ENCODE measurements at regions not wholly inside any gene's neighbourhood (a gene's known extent, or its start where the extent isn't known, plus 50 kb on each side); places are given as distances from the start of the nearest gene placed in this dataset.

GRCh38 chr6:93083337-93084230 lies 335.8 kb downstream of the EPHA7 start:
- DNase-seq (ENCODE audit: low read depth), result no peak

GRCh38 chr6:93081901-93082300 lies 337.5 kb downstream of the EPHA7 start:
- no peak for DNase-seq (ENCODE audit: low read depth)

- no peak for DNase-seq (ENCODE audit: low read depth)
Observed at GRCh38 chr6:93079061-93079460, 340.3 kb downstream of the EPHA7 start.

GRCh38 chr6:93073811-93074210 lies 345.5 kb downstream of the EPHA7 start:
- DNase-seq (ENCODE audit: low read depth), result no peak

- DNase-seq (ENCODE audit: low read depth), result no peak
Observed at GRCh38 chr6:93069856-93070255, 349.5 kb downstream of the EPHA7 start.

GRCh38 chr6:93059911-93060310 lies 359.4 kb downstream of the EPHA7 start:
- DNase-seq (ENCODE audit: low read depth), result no peak

- no peak for DNase-seq (ENCODE audit: low read depth)
Observed at GRCh38 chr6:93057584-93057983, 361.8 kb downstream of the EPHA7 start.

GRCh38 chr6:93048381-93048780 lies 371.0 kb downstream of the EPHA7 start:
- DNase-seq (ENCODE audit: low read depth), result no peak

- no peak for DNase-seq (ENCODE audit: low read depth)
Observed at GRCh38 chr6:93047033-93047432, 372.3 kb downstream of the EPHA7 start.

GRCh38 chr6:93045156-93045555 lies 374.2 kb downstream of the EPHA7 start:
- no peak for DNase-seq (ENCODE audit: low read depth)

- peak; percentile 1 for DNase-seq (ENCODE audit: low read depth)
Observed at GRCh38 chr6:93040375-93040774, 379.0 kb downstream of the EPHA7 start.

- peak; percentile 31 for DNase-seq (ENCODE audit: low read depth)
Observed at GRCh38 chr6:93036835-93037234, 382.5 kb downstream of the EPHA7 start.

- DNase-seq (ENCODE audit: low read depth), result no peak
Observed at GRCh38 chr6:93035756-93036155, 383.6 kb downstream of the EPHA7 start.

- DNase-seq (ENCODE audit: low read depth), result no peak
Observed at GRCh38 chr6:93021235-93021915, 398.0 kb downstream of the EPHA7 start.

- DNase-seq (ENCODE audit: low read depth), result no peak
Observed at GRCh38 chr6:93017626-93018025, 401.7 kb downstream of the EPHA7 start.

GRCh38 chr6:93017213-93017612 lies 402.1 kb downstream of the EPHA7 start:
- DNase-seq (ENCODE audit: low read depth), result peak; percentile 12

- no peak for DNase-seq (ENCODE audit: low read depth)
Observed at GRCh38 chr6:93013054-93013453, 406.3 kb downstream of the EPHA7 start.

GRCh38 chr6:93008375-93008774 lies 411.0 kb downstream of the EPHA7 start:
- DNase-seq (ENCODE audit: low read depth), result no peak

GRCh38 chr6:92989656-92990055 lies 429.7 kb downstream of the EPHA7 start:
- DNase-seq (ENCODE audit: low read depth), result peak; percentile 49

GRCh38 chr6:92979281-92979680 lies 440.1 kb downstream of the EPHA7 start:
- peak; percentile 22 for DNase-seq (ENCODE audit: low read depth)

- DNase-seq (ENCODE audit: low read depth), result peak; percentile 75
Observed at GRCh38 chr6:92977018-92977417, 442.3 kb downstream of the EPHA7 start.

GRCh38 chr6:92967362-92967761 lies 452.0 kb downstream of the EPHA7 start:
- DNase-seq (ENCODE audit: low read depth), result no peak

- DNase-seq (ENCODE audit: low read depth), result no peak
Observed at GRCh38 chr6:92962846-92963245, 456.5 kb downstream of the EPHA7 start.

Measured in renal cortical epithelial cell (primary cell).